ENCODE measurements at regions not wholly inside any gene's neighbourhood (a gene's known extent, or its start where the extent isn't known, plus 50 kb on each side); places are given as distances from the start of the nearest gene placed in this dataset.

DNA sequence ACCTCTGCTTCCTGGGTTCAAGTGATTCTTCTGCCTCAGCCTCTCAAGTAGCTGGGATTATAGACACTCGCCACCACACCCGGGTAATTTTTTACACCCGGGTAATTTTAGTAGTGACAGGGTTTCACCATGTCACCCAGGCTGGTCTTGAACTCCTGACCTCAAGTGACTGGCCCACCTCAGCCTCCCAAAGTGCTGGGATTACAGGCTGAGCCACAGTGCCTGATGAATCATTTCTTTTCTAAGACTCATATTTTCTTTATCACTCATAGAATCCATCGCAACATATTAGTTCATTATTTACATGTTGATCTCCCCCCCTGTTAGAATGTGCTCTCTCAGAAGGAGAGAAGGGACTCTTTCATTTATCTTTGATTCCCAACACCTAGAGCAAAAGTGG, 109.5 kb upstream of the PTPRG start:
- TF ChIP-seq, protein P1, sequence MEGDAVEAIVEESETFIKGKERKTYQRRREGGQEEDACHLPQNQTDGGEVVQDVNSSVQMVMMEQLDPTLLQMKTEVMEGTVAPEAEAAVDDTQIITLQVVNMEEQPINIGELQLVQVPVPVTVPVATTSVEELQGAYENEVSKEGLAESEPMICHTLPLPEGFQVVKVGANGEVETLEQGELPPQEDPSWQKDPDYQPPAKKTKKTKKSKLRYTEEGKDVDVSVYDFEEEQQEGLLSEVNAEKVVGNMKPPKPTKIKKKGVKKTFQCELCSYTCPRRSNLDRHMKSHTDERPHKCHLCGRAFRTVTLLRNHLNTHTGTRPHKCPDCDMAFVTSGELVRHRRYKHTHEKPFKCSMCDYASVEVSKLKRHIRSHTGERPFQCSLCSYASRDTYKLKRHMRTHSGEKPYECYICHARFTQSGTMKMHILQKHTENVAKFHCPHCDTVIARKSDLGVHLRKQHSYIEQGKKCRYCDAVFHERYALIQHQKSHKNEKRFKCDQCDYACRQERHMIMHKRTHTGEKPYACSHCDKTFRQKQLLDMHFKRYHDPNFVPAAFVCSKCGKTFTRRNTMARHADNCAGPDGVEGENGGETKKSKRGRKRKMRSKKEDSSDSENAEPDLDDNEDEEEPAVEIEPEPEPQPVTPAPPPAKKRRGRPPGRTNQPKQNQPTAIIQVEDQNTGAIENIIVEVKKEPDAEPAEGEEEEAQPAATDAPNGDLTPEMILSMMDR (IDR thresholded peaks at IDR 0.05) = no peak
- TF ChIP-seq POLR2A (IDR thresholded peaks at IDR 0.05) (no peak), POLR2AphosphoS5 (IDR thresholded peaks at IDR 0.05) (no peak)
